Left hindlimb (tissue), 1 donor: ENCODE measurements at regions not wholly inside any gene's neighbourhood (a gene's known extent, or its start where the extent isn't known, plus 50 kb on each side); places are given as distances from the start of the nearest gene placed in this dataset.
"Not testable (repeated sequence)": the region's sequence is repeated elsewhere in the genome, so short reads cannot be mapped to it uniquely, and the experiment has no call there.

Experiments used
- DNase-seq: peaks from one replicate; pipeline ENCODE4 v3.0.0-alpha.2; 2018

- no peak for DNase-seq
Observed at GRCh38 chr6:132198896-132199295, 202.4 kb downstream of the MOXD1 start.

GRCh38 chr6:132198040-132198439, 203.2 kb downstream of the MOXD1 start:
- no peak for DNase-seq

- DNase-seq, result no peak
Observed at GRCh38 chr6:132194529-132194928, 206.7 kb downstream of the MOXD1 start.

- DNase-seq, result peak; percentile 47
Observed at GRCh38 chr6:132192631-132193030, 208.6 kb downstream of the MOXD1 start.

- DNase-seq, result no peak
Observed at GRCh38 chr6:132190815-132191175, 210.5 kb downstream of the MOXD1 start.

GRCh38 chr6:132190097-132190814, 211.0 kb downstream of the MOXD1 start:
- no peak for DNase-seq

- DNase-seq, result no peak
Observed at GRCh38 chr6:132188556-132189264, 212.6 kb downstream of the MOXD1 start.

- no peak for DNase-seq
Observed at GRCh38 chr6:132187816-132188215, 213.5 kb downstream of the MOXD1 start.

GRCh38 chr6:132184966-132185365, 216.3 kb downstream of the MOXD1 start:
- not testable (repeated sequence) for DNase-seq

- DNase-seq, result no peak
Observed at GRCh38 chr6:132179955-132180354, 221.3 kb downstream of the MOXD1 start.

GRCh38 chr6:132174919-132175318, 223.7 kb upstream of the CCN2 start:
- no peak for DNase-seq

GRCh38 chr6:132168961-132169360, 217.8 kb upstream of the CCN2 start:
- no peak for DNase-seq

- DNase-seq, result no peak
Observed at GRCh38 chr6:132167929-132168892, 217.0 kb upstream of the CCN2 start.

GRCh38 chr6:132166526-132167051, 215.4 kb upstream of the CCN2 start:
- DNase-seq, result no peak

- no peak for DNase-seq
Observed at GRCh38 chr6:132165677-132166076, 214.5 kb upstream of the CCN2 start.

GRCh38 chr6:132161283-132161682, 210.1 kb upstream of the CCN2 start:
- no peak for DNase-seq

GRCh38 chr6:132153221-132153898, 202.2 kb upstream of the CCN2 start:
- no peak for DNase-seq

GRCh38 chr6:132147530-132148011, 196.4 kb upstream of the CCN2 start:
- DNase-seq, result peak; percentile 71

GRCh38 chr6:132144456-132144855, 193.3 kb upstream of the CCN2 start:
- DNase-seq, result no peak

GRCh38 chr6:132143258-132143657, 192.1 kb upstream of the CCN2 start:
- no peak for DNase-seq

GRCh38 chr6:132142768-132143167, 191.6 kb upstream of the CCN2 start:
- DNase-seq, result no peak

GRCh38 chr6:132142308-132142707, 191.1 kb upstream of the CCN2 start:
- DNase-seq, result no peak
